Loucy (cell line): ENCODE measurements at regions not wholly inside any gene's neighbourhood (a gene's known extent, or its start where the extent isn't known, plus 50 kb on each side); places are given as distances from the start of the nearest gene placed in this dataset.

Source experiments
- H2AFZ ChIP-seq: fragments of 200-600 bp; sonication (generic); 2 replicates; pipeline ENCODE4 v1.6.0; 2016; ENCODE audit warnings: antibody characterized with exemption, mild to moderate bottlenecking, low read length, moderate library complexity
- H3F3A ChIP-seq: fragments of 200-600 bp; 2 replicates; pipeline ENCODE4 v1.6.0; 2016; ENCODE audit warnings: antibody characterized with exemption, low read depth, mild to moderate bottlenecking
- H3K27me3 ChIP-seq: fragments of 200-600 bp; sonication (generic); 2 replicates; pipeline ENCODE4 v1.6.1; 2014; ENCODE audit warnings: low read length, mild to moderate bottlenecking; ENCODE audit not compliant: insufficient read depth, poor library complexity, severe bottlenecking
- H3K36me3 ChIP-seq: fragments of 200-600 bp; sonication (generic); 2 replicates; pipeline ENCODE4 v1.6.1; 2016; ENCODE audit warnings: low read length; ENCODE audit not compliant: insufficient read depth
- H3K4me1 ChIP-seq: fragments of 200-600 bp; sonication (generic); 2 replicates; pipeline ENCODE4 v1.5.1; 2014; ENCODE audit warnings: low read length, mild to moderate bottlenecking; ENCODE audit not compliant: insufficient read depth, poor library complexity, severe bottlenecking
- H3K4me2 ChIP-seq: fragments of 200-600 bp; sonication (generic); 2 replicates; pipeline ENCODE4 v1.6.0; 2014; ENCODE audit warnings: antibody characterized with exemption, low read length, low read depth, mild to moderate bottlenecking; ENCODE audit not compliant: poor library complexity, severe bottlenecking
- H3K4me3 ChIP-seq: fragments of 200-600 bp; sonication (generic); 2 replicates; pipeline ENCODE4 v1.5.1; 2014; ENCODE audit warnings: low read length, mild to moderate bottlenecking, mixed read lengths; ENCODE audit not compliant: poor library complexity, severe bottlenecking
- H3K79me2 ChIP-seq: fragments of 200-600 bp; sonication (generic); 2 replicates; pipeline ENCODE4 v1.6.1; 2014; ENCODE audit warnings: low read length; ENCODE audit not compliant: insufficient read depth
- H3K9ac ChIP-seq: fragments of 200-600 bp; sonication (generic); 2 replicates; pipeline ENCODE4 v1.6.0; 2014; ENCODE audit warnings: mild to moderate bottlenecking, low read depth, low read length, moderate library complexity; ENCODE audit not compliant: poor library complexity, severe bottlenecking
- H3K9me2 ChIP-seq: fragments of 200-600 bp; sonication (generic); replicated peaks from 2 replicates; pipeline ENCODE4 v1.6.1; 2016; ENCODE audit warnings: low read depth, low read length, mixed read lengths
- H3K9me3 ChIP-seq: fragments of 200-600 bp; sonication (generic); 2 replicates; pipeline ENCODE4 v1.6.1; 2014; ENCODE audit warnings: mild to moderate bottlenecking, antibody characterized with exemption, low read length, low read depth; ENCODE audit not compliant: insufficient read depth
- H4K20me1 ChIP-seq: fragments of 200-600 bp; sonication (generic); 2 replicates; pipeline ENCODE4 v1.6.0; 2014; ENCODE audit warnings: antibody characterized with exemption, low read length, mild to moderate bottlenecking; ENCODE audit not compliant: insufficient read depth, poor library complexity, severe bottlenecking
- CTCF ChIP-seq: fragments of 200-600 bp; sonication (generic); conservative IDR thresholded peaks from 2 replicates; pipeline ENCODE4 v1.5.1; 2014; ENCODE audit warnings: mild to moderate bottlenecking, antibody characterized with exemption, low read length
- EZH2phosphoT487 ChIP-seq: fragments of 200-600 bp; IDR thresholded peaks from 2 replicates; pipeline ENCODE4 v1.6.1; 2018; ENCODE audit warnings: antibody characterized with exemption, mild to moderate bottlenecking, moderate library complexity, borderline replicate concordance

DNA sequence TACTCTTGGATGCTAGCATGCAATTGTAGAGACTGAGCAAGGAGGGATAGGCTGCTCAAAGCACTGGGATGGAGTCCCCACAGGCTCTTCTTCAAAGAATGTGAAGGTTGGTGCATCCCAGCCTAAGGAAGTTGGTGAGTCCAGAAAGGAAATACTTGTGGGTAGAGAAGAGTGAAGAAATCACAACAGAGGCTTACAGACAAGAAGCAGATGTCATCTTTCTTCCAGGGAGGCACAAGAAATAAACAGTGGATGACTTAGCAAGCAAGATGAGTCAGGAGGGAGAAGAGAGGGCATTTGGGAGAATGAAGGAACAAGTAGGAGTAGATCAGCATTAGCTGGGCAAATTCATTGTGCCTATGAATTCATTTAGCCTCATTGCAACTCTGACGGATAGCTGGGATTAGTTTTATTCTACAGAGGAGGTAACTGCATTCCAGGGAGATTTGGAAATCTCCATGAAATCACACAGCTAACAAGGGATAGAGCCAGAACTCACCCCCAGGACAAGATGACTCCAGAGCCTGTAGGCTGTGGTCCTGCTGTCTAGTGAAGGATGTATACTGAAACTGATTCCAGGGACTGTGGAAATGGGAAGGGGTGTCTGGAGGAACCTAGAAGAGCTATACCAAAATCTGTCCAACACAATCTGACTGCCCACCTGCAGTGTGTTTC lies 125.8 kb upstream of the SPTLC3 start:
- H3K9me3 ChIP-seq, result no peaks in the 10 kb centered on the region
- no peak overlapping the region for H3K4me3 ChIP-seq
- H3K27me3 ChIP-seq, result no peaks in the 10 kb centered on the region
- no peaks in the 10 kb centered on the region for H3K36me3 ChIP-seq
- H3F3A ChIP-seq, result no peaks in the 10 kb centered on the region
- H3K9me2 ChIP-seq, result no peaks in the 10 kb centered on the region
- H3K4me1 ChIP-seq, result no peaks in the 10 kb centered on the region
- no peak overlapping the region for H2AFZ ChIP-seq
- TF ChIP-seq EZH2phosphoT487 (no peak), CTCF (no peak)
- H3K4me2 ChIP-seq, result no peak overlapping the region
- no peaks in the 10 kb centered on the region for H3K79me2 ChIP-seq
- no peaks in the 10 kb centered on the region for H4K20me1 ChIP-seq
- H3K9ac ChIP-seq, result no peak overlapping the region

GRCh38 chr20:12883507-12883885 lies 125.3 kb upstream of the SPTLC3 start:
- Histone ChIP-seq H2AFZ (no peak overlapping the region), H3K79me2 (no peaks in the 10 kb centered on the region), H3F3A (no peaks in the 10 kb centered on the region), H3K4me3 (no peak overlapping the region), H3K9me2 (no peaks in the 10 kb centered on the region), H3K27me3 (no peaks in the 10 kb centered on the region), H3K4me1 (no peaks in the 10 kb centered on the region), H3K4me2 (no peak overlapping the region), H3K36me3 (no peaks in the 10 kb centered on the region), H3K9ac (no peak overlapping the region), H3K9me3 (no peaks in the 10 kb centered on the region), H4K20me1 (no peaks in the 10 kb centered on the region)
- TF ChIP-seq CTCF (no peak), EZH2phosphoT487 (no peak)

GRCh38 chr20:12886618-12887363 lies 122.0 kb upstream of the SPTLC3 start:
- no peak overlapping the region for H3K4me3 ChIP-seq
- no peaks in the 10 kb centered on the region for H4K20me1 ChIP-seq
- H2AFZ ChIP-seq, result no peak overlapping the region
- H3K27me3 ChIP-seq, result no peaks in the 10 kb centered on the region
- TF ChIP-seq CTCF (no peak), EZH2phosphoT487 (no peak)
- no peaks in the 10 kb centered on the region for H3K79me2 ChIP-seq
- no peaks in the 10 kb centered on the region for H3K4me1 ChIP-seq
- no peak overlapping the region for H3K4me2 ChIP-seq
- H3K9me2 ChIP-seq, result no peaks in the 10 kb centered on the region
- H3K9me3 ChIP-seq, result no peaks in the 10 kb centered on the region
- no peak overlapping the region for H3K9ac ChIP-seq
- H3K36me3 ChIP-seq, result no peaks in the 10 kb centered on the region
- H3F3A ChIP-seq, result no peaks in the 10 kb centered on the region
